ENCODE measurements at regions not wholly inside any gene's neighbourhood (a gene's known extent, or its start where the extent isn't known, plus 50 kb on each side); places are given as distances from the start of the nearest gene placed in this dataset.
"Not testable (repeated sequence)": the region's sequence is repeated elsewhere in the genome, so short reads cannot be mapped to it uniquely, and the experiment has no call there.

DNA sequence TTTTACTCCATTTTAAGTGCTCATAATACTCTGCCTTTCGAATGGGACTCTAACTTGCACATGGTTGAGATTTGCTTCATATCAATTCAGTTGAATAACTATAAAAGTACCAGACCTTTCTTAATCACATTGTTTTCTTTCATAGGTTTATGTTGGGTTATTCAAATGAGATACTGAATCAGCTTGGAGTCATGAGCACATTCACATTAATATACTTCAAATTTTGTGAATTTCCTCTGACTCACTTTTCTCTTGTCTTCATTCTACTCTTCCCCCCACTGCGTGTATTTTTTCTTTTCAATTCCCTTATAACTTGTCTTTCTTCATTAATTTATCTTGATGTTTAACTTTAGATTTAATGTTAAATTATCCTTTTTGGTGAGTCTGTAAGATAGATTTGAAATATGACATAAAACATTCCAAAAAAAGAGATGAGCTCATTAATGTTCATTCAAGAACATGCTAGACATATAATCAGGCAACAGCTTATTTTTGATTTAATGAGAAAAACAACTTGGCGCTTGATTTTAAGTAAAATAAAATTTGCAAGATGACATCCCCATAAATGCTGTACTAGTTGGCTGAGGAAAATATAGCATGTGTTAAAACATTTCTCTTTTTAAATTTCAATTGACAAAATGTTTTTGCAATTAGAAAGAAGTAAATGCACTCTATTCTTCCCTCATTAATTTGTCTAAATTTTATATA, 736.0 kb downstream of the CD109 start:
- TF ChIP-seq POLR2A (IDR thresholded peaks at IDR 0.05; ENCODE audit: low read length) (no peak), GATA1 (IDR thresholded peaks at IDR 0.05; ENCODE audit: low read depth, low read length) (no peak)
- DNase-seq: no peak

DNA sequence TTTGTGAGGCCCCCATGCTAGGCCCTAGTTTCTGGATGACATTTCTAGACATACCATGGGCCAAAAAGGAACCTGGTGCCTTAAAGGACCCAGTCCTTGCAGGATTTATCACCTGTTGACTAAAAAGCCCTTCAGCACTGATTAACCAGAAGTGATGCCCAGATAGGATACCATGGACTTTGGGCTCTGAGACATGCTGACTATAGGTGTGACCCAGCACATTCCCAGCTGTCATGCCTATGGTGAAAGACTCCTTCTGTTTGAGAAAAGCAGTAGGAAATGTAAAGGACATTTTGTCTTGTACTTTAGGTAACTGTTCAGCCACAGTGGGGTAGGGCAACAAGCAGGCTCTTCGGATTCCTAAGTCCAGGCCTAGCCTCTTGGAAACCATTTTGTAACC, 724.2 kb downstream of the CD109 start:
- TF ChIP-seq POLR2A (IDR thresholded peaks at IDR 0.05; ENCODE audit: low read length) (no peak), GATA1 (IDR thresholded peaks at IDR 0.05; ENCODE audit: low read depth, low read length) (no peak)
- no peak for DNase-seq

- DNase-seq: no peak
- TF ChIP-seq GATA1 (IDR thresholded peaks at IDR 0.05; ENCODE audit: low read depth, low read length) (no peak), POLR2A (IDR thresholded peaks at IDR 0.05; ENCODE audit: low read length) (no peak)
Observed at GRCh38 chr6:74415056-74415455, 719.1 kb downstream of the CD109 start.

DNA sequence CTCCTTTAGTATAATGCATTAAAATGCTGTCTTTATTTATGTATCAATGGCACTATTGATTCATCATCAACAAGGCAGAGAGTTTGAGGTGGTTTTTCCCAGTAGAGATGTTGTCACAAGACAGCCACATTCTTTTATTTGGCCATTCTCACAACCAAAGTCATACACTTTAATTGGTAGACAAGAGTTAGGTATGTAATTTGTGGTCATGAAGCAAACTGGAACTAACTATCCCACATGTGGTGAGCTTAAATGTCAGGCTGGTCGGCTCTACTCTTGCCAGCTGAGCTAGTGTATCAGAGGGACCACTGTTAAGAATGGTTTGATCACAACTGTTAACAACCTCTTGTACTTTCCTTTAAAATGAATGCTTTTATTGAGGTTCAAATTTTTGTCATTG, 714.6 kb downstream of the CD109 start:
- TF ChIP-seq GATA1 (IDR thresholded peaks at IDR 0.05; ENCODE audit: low read depth, low read length) (no peak), POLR2A (IDR thresholded peaks at IDR 0.05; ENCODE audit: low read length) (no peak)
- no peak for DNase-seq

GRCh38 chr6:74409447-74409846, 713.4 kb downstream of the CD109 start:
- DNase-seq: peak in 1 of 2 experiments; percentile 2
- TF ChIP-seq POLR2A (IDR thresholded peaks at IDR 0.05; ENCODE audit: low read length) (no peak), GATA1 (IDR thresholded peaks at IDR 0.05; ENCODE audit: low read depth, low read length) (no peak)

- DNase-seq: no peak
- TF ChIP-seq GATA1 (IDR thresholded peaks at IDR 0.05; ENCODE audit: low read depth, low read length): no peak
Observed at GRCh38 chr6:74408844-74409243, 712.8 kb downstream of the CD109 start.

DNA sequence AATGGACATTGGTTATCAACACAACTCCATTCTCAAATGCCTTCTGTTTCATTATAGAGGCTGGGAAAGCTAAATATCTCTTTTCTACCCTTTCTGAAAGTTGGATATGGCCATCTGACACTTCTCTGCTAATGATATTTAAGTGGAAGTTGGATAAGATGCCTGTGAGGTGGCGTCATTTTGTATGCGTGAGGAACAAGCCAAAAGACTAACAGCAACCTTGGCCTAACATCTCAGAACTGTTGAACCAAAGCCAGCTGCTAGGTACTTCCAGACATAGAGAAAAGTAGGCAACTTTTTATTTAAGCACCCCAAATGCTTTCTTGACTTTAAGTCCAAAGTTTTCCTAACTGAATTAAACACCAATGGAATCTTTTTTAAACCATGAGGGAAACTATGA, 708.4 kb downstream of the CD109 start:
- DNase-seq: no peak
- no peak for TF ChIP-seq GATA1 (IDR thresholded peaks at IDR 0.05; ENCODE audit: low read depth, low read length)
- no peak for TF ChIP-seq POLR2A (IDR thresholded peaks at IDR 0.05; ENCODE audit: low read length)

GRCh38 chr6:74402781-74403180, 706.8 kb downstream of the CD109 start:
- DNase-seq: no peak
- TF ChIP-seq POLR2A (IDR thresholded peaks at IDR 0.05; ENCODE audit: low read length) (no peak), GATA1 (IDR thresholded peaks at IDR 0.05; ENCODE audit: low read depth, low read length) (no peak)

- not testable (repeated sequence) for DNase-seq
Observed at GRCh38 chr6:74378437-74378836, 682.4 kb downstream of the CD109 start.

GRCh38 chr6:74369556-74369993, 673.6 kb downstream of the CD109 start:
- DNase-seq: no peak
- TF ChIP-seq POLR2A (IDR thresholded peaks at IDR 0.05; ENCODE audit: low read length) (no peak), GATA1 (IDR thresholded peaks at IDR 0.05; ENCODE audit: low read depth, low read length) (no peak)

GRCh38 chr6:74368746-74369145, 672.7 kb downstream of the CD109 start:
- no peak for TF ChIP-seq POLR2A (IDR thresholded peaks at IDR 0.05; ENCODE audit: low read length)
- no peak for TF ChIP-seq GATA1 (IDR thresholded peaks at IDR 0.05; ENCODE audit: low read depth, low read length)
- DNase-seq: no peak

GRCh38 chr6:74366634-74367033, 670.6 kb downstream of the CD109 start:
- TF ChIP-seq POLR2A (IDR thresholded peaks at IDR 0.05; ENCODE audit: low read length) (no peak), GATA1 (IDR thresholded peaks at IDR 0.05; ENCODE audit: low read depth, low read length) (no peak)
- no peak for DNase-seq

DNA sequence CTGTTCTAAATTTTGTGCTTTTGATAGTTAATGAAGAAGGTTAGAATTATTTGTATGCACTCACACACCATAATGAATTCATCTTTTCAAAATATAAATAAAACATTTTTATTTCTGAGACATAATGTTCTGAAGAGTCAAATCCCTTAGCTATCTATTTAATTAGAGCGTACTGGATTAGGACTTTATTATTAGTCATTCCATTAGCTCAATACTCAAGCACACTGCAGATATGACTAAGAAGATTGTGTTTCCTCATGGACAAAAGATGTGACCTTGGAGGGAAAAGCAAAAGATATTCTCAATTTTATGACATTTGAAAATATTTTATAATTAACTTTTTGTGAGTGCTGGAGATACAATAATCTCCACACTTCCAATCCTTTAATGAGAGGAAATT, 666.4 kb downstream of the CD109 start:
- no peak for TF ChIP-seq GATA1 (IDR thresholded peaks at IDR 0.05; ENCODE audit: low read depth, low read length)
- TF ChIP-seq POLR2A (IDR thresholded peaks at IDR 0.05; ENCODE audit: low read length): no peak
- DNase-seq: no peak

- DNase-seq: no peak
- no peak for TF ChIP-seq POLR2A (IDR thresholded peaks at IDR 0.05; ENCODE audit: low read length)
- TF ChIP-seq GATA1 (IDR thresholded peaks at IDR 0.05; ENCODE audit: low read depth, low read length): no peak
Observed at GRCh38 chr6:74357321-74357720, 661.3 kb downstream of the CD109 start.

GRCh38 chr6:74356391-74356790, 660.4 kb downstream of the CD109 start:
- TF ChIP-seq GATA1 (IDR thresholded peaks at IDR 0.05; ENCODE audit: low read depth, low read length) (no peak), POLR2A (IDR thresholded peaks at IDR 0.05; ENCODE audit: low read length) (no peak)

More at GRCh38 chr6:74356391-74356790, 660.4 kb downstream of the CD109 start:
- DNase-seq: no peak

Data from erythroblast (primary cell).